ENCODE measurements at regions not wholly inside any gene's neighbourhood (a gene's known extent, or its start where the extent isn't known, plus 50 kb on each side); places are given as distances from the start of the nearest gene placed in this dataset.

DNA sequence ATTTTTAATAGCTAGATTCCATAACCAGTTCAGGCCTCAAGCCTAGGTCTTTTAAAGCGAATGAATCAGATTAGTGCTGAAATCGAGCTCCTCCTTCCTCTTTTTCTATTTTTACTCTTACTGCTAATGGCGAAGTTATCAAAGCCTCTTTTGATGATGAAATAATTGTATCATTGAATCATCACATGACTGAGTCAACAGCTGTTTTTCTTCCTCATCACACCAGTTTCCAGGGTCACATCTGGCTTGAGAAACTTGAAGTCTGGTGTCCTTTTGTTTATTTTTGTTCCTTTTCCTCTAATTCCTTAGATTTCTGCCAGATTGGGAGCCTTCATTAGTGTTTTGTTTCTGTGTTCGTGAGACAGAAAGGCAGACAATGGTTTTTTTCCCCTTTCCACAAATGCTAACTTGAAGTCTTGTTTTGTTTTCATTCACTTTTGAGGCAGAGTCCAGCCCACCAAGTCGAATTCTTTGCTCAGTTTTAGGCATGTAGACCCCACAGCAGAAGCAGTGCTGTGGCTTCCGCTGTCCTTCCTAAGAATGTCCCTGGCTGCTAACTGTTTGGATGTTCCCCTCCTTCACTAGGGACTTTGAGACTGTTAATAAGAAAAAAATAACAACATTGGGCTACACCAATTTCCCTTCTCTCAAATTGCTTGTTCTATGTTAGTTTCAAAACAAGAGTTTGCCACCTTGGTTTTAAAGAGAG, 51.9 kb upstream of the FMOD start:
- DNase-seq (ENCODE audit: low read depth, low spot score) = no peak
- no peaks in the 10 kb centered on the region for H3K79me2 ChIP-seq (ENCODE audit: control insufficient read depth, insufficient read depth, low read length)
- no peaks in the 10 kb centered on the region for H3K36me3 ChIP-seq (ENCODE audit: control insufficient read depth in 2 of 2, extremely low read depth in 1 of 2, insufficient read depth in 2 of 2, low read length in 2 of 2)
- H4K20me1 ChIP-seq (ENCODE audit: control insufficient read depth, extremely low read depth, insufficient read depth, low read length) = no peaks in the 10 kb centered on the region
- dilution Hi-C loops (cut with MboI; ENCODE audit: extremely low pct_ligation_motif_present, low sequenced_read_pairs) = no loop called here
- H3K27ac ChIP-seq (ENCODE audit: control insufficient read depth, insufficient read depth, low read length) = no peak overlapping the region
- H3K4me2 ChIP-seq (ENCODE audit: control insufficient read depth, extremely low read depth, insufficient read depth, low read depth, low read length) = no peak overlapping the region
- H3K27me3 ChIP-seq (ENCODE audit: control insufficient read depth, extremely low read depth, insufficient read depth, low read length) = no peaks in the 10 kb centered on the region
- H3K9me1 ChIP-seq (ENCODE audit: control insufficient read depth, extremely low read depth, insufficient read depth, low read length) = no peaks in the 10 kb centered on the region
- no peaks in the 10 kb centered on the region for H3K9me3 ChIP-seq (ENCODE audit: control insufficient read depth, low read depth, low read length)
- no peak for TF ChIP-seq CTCF (optimal IDR thresholded peaks at IDR 0.05 in 1 of 3, IDR thresholded peaks at IDR 0.05 in 1 of 3, conservative IDR thresholded peaks at IDR 0.05 in 1 of 3; ENCODE audit: extremely low read depth in 1 of 3, insufficient read depth in 2 of 3, low read length in 3 of 3)
- no peak for TF ChIP-seq EZH2 (IDR thresholded peaks at IDR 0.05; ENCODE audit: low read length)
- no peak overlapping the region for H3K9ac ChIP-seq (ENCODE audit: control insufficient read depth, extremely low read depth, insufficient read depth, low read length)
- H2AFZ ChIP-seq (ENCODE audit: control insufficient read depth, low read length) = no peak overlapping the region
- no peaks in the 10 kb centered on the region for H3K4me1 ChIP-seq (ENCODE audit: control insufficient read depth, extremely low read depth, insufficient read depth, low read length)
- no peak overlapping the region for H3K4me3 ChIP-seq (ENCODE audit: control insufficient read depth in 2 of 3, extremely low read depth in 1 of 3, insufficient read depth in 2 of 3, low read depth in 1 of 3, low read length in 3 of 3)
- no peak for FAIRE-seq

DNA sequence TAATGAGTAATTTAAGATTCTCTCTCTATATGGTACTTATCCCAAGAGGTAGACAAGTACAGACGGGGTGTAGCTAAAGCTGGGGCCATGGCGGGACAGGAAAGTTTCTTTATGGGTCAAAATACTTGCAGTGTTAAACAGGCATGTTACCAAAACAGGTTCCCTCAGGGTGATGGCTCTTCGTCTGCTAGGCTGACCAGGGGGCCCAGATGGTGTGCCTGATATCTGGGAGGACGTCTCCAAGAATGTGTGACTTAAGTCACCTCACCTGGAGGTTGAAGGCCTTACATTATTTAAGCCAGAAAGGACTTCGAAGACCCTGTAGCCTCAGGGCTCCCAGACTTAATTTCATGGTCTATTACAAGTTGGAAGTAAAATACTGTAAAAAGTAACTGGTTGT, 52.7 kb upstream of the FMOD start:
- Histone ChIP-seq H4K20me1 (ENCODE audit: control insufficient read depth, extremely low read depth, insufficient read depth, low read length) (no peaks in the 10 kb centered on the region), H2AFZ (ENCODE audit: control insufficient read depth, low read length) (no peak overlapping the region), H3K9me3 (ENCODE audit: control insufficient read depth, low read depth, low read length) (no peaks in the 10 kb centered on the region), H3K36me3 (ENCODE audit: control insufficient read depth in 2 of 2, extremely low read depth in 1 of 2, insufficient read depth in 2 of 2, low read length in 2 of 2) (no peaks in the 10 kb centered on the region), H3K27me3 (ENCODE audit: control insufficient read depth, extremely low read depth, insufficient read depth, low read length) (no peaks in the 10 kb centered on the region), H3K9me1 (ENCODE audit: control insufficient read depth, extremely low read depth, insufficient read depth, low read length) (no peaks in the 10 kb centered on the region), H3K4me1 (ENCODE audit: control insufficient read depth, extremely low read depth, insufficient read depth, low read length) (peaks cover 4% of the 10 kb centered on the region), H3K4me3 (ENCODE audit: control insufficient read depth in 2 of 3, extremely low read depth in 1 of 3, insufficient read depth in 2 of 3, low read depth in 1 of 3, low read length in 3 of 3) (no peak overlapping the region), H3K9ac (ENCODE audit: control insufficient read depth, extremely low read depth, insufficient read depth, low read length) (no peak overlapping the region), H3K4me2 (ENCODE audit: control insufficient read depth, extremely low read depth, insufficient read depth, low read depth, low read length) (no peak overlapping the region), H3K27ac (ENCODE audit: control insufficient read depth, insufficient read depth, low read length) (no peak overlapping the region), H3K79me2 (ENCODE audit: control insufficient read depth, insufficient read depth, low read length) (no peaks in the 10 kb centered on the region)
- no peak for FAIRE-seq
- TF ChIP-seq EZH2 (IDR thresholded peaks at IDR 0.05; ENCODE audit: low read length) (no peak), CTCF (optimal IDR thresholded peaks at IDR 0.05 in 1 of 3, IDR thresholded peaks at IDR 0.05 in 1 of 3, conservative IDR thresholded peaks at IDR 0.05 in 1 of 3; ENCODE audit: extremely low read depth in 1 of 3, insufficient read depth in 2 of 3, low read length in 3 of 3) (no peak)
- DNase-seq (ENCODE audit: low read depth, low spot score) = no peak
- dilution Hi-C loops (cut with MboI; ENCODE audit: extremely low pct_ligation_motif_present, low sequenced_read_pairs) = no loop called here

All from keratinocyte (primary cell).